ENCODE measurements at regions not wholly inside any gene's neighbourhood (a gene's known extent, or its start where the extent isn't known, plus 50 kb on each side); places are given as distances from the start of the nearest gene placed in this dataset.
A peak's percentile ranks its signal among the peaks of the same experiment; 100 is the strongest.

GRCh38 chr3:94693997-94694640 lies 631.3 kb downstream of the NSUN3 start:
- no peak for DNase-seq (ENCODE audit: low read depth in 1 of 2, low spot score in 1 of 2)
- in situ Hi-C loops (cut with HindIII; ENCODE audit: low pct_unique_long_range_greater_than_20kb, low sequenced_read_pairs), result no loop called here
- TF ChIP-seq JUND (IDR thresholded peaks at IDR 0.05; ENCODE audit: low read depth), result no peak

DNA sequence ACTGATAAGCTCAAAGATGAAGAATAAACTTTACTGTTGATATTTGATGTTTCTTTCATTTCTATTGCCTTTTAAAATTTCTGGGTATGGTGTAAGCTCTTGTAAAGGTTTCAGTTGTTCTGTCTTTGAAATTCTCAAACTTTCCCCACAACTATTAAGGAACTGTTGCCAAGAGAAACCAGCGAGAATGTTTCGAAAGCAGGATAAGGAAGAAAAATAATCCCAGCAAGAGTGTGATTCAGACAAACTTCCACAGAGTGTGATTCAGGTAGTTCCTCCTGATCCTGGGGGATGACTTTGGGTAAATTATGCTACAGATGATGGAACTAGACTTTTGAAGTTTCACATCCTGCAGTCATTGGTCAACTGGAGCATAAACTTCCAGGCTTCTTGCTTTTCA lies 632.0 kb downstream of the NSUN3 start:
- no peak for TF ChIP-seq JUND (IDR thresholded peaks at IDR 0.05; ENCODE audit: low read depth)
- no peak for DNase-seq (ENCODE audit: low read depth in 1 of 2, low spot score in 1 of 2)
- in situ Hi-C loops (cut with HindIII; ENCODE audit: low pct_unique_long_range_greater_than_20kb, low sequenced_read_pairs), result no loop called here

DNA sequence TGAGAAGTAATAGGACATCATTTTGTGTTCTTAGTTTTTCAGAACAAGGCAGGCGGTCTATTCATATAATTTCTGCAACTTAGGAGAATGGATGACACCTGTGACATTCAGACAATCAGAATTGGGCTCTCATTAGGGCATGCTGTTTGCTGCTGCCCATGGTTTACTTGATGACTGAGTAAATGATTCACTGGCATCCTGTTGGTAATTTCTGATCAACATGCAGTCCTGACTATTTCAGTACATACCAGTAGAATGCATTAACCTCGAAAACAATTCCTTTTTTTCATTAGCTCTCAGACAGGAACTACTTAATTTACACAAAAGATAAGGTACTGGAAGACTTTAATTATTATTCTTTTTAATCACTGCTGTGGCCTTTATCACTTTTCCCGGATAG lies 641.6 kb downstream of the NSUN3 start:
- in situ Hi-C loops (cut with HindIII; ENCODE audit: low pct_unique_long_range_greater_than_20kb, low sequenced_read_pairs), result no loop called here
- no peak for DNase-seq (ENCODE audit: low read depth in 1 of 2, low spot score in 1 of 2)
- no peak for TF ChIP-seq JUND (IDR thresholded peaks at IDR 0.05; ENCODE audit: low read depth)

DNA sequence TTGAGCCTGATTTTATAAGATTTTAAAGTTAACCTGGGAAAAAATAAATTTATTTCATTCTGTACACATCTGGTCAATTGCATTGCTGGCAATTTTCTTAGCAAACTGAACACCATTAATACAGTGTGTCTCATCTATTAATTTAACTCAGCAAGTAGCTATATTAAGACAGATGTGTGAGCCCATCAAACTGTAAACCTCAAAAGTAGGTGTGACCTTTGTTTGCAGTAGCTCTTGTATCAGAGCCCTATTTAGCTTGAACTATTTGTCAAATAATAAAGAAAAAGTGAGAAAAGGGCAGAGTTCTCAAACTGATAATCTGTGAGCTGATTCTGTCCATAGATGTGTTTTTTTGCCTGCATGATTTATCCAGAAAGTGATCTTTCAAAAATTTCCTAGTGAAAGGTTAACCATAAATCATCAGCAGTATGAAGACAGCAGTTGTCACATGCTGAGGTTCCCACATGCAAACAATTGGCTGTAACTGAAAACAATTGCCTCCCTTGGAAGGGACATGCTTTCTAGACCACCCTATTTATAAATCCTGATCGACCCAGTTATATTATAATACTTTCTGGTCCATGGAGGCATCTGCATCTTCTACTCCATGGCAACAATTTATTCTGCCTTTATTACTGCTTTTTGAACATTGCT lies 646.5 kb downstream of the NSUN3 start:
- DNase-seq (ENCODE audit: low read depth in 1 of 2, low spot score in 1 of 2), result no peak
- no peak for TF ChIP-seq JUND (IDR thresholded peaks at IDR 0.05; ENCODE audit: low read depth)
- in situ Hi-C loops (cut with HindIII; ENCODE audit: low pct_unique_long_range_greater_than_20kb, low sequenced_read_pairs), result no loop called here

DNA sequence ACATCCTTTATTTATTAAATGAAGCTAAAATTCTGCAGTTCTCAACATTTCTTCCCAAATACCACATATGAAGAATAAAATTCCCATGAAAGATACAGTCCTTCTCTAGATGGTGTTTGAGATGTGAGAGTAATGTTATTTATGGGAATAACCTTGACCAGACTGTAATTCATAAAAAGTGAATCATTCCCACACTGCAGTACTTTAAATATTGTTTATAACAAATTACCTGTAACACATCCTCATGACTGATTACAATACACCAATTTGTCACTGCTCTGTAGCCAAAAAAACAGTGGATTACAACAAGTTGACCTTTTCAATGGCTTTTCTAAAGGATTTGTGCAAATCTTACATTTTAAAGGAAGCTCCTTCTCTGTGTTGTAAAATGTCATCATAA lies 651.3 kb downstream of the NSUN3 start:
- TF ChIP-seq JUND (IDR thresholded peaks at IDR 0.05; ENCODE audit: low read depth), result no peak
- no peak for DNase-seq (ENCODE audit: low read depth in 1 of 2, low spot score in 1 of 2)
- in situ Hi-C loops (cut with HindIII; ENCODE audit: low pct_unique_long_range_greater_than_20kb, low sequenced_read_pairs), result no loop called here

- no peak for TF ChIP-seq JUND (IDR thresholded peaks at IDR 0.05; ENCODE audit: low read depth)
- in situ Hi-C loops (cut with HindIII; ENCODE audit: low pct_unique_long_range_greater_than_20kb, low sequenced_read_pairs), result no loop called here
- DNase-seq (ENCODE audit: low read depth in 1 of 2, low spot score in 1 of 2), result peak in 1 of 2 experiments; percentile 65
Measured at GRCh38 chr3:94716326-94717018, 653.6 kb downstream of the NSUN3 start.

- no peak for DNase-seq (ENCODE audit: low read depth in 1 of 2, low spot score in 1 of 2)
- in situ Hi-C loops (cut with HindIII; ENCODE audit: low pct_unique_long_range_greater_than_20kb, low sequenced_read_pairs), result no loop called here
- no peak for TF ChIP-seq JUND (IDR thresholded peaks at IDR 0.05; ENCODE audit: low read depth)
Measured at GRCh38 chr3:94734206-94734605, 671.3 kb downstream of the NSUN3 start.

- no peak for DNase-seq (ENCODE audit: low read depth in 1 of 2, low spot score in 1 of 2)
- TF ChIP-seq JUND (IDR thresholded peaks at IDR 0.05; ENCODE audit: low read depth), result no peak
- in situ Hi-C loops (cut with HindIII; ENCODE audit: low pct_unique_long_range_greater_than_20kb, low sequenced_read_pairs), result no loop called here
Measured at GRCh38 chr3:94735354-94735753, 672.5 kb downstream of the NSUN3 start.

DNA sequence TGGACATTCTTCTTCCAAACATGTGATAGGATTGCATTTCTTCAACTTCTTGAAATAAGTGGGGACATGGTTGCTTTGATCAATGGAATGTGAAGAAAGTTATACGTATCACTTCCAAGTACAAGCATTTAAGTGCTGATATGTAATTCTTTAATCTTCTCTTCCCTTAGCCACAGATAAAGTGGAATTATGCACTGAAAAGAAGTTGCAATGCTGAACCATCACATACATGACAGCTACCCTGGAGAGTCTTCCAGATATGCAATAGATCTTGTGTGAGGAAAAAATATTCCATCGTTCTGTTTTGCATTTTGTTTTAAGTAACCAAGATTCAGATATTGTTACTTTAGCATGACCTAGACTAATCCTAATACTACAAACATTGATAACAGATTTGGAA lies 674.3 kb downstream of the NSUN3 start:
- DNase-seq (ENCODE audit: low read depth in 1 of 2, low spot score in 1 of 2), result no peak
- TF ChIP-seq JUND (IDR thresholded peaks at IDR 0.05; ENCODE audit: low read depth), result no peak
- in situ Hi-C loops (cut with HindIII; ENCODE audit: low pct_unique_long_range_greater_than_20kb, low sequenced_read_pairs), result no loop called here

GRCh38 chr3:94739420-94739819 lies 676.6 kb downstream of the NSUN3 start:
- DNase-seq (ENCODE audit: low read depth in 1 of 2, low spot score in 1 of 2), result no peak
- in situ Hi-C loops (cut with HindIII; ENCODE audit: low pct_unique_long_range_greater_than_20kb, low sequenced_read_pairs), result no loop called here
- TF ChIP-seq JUND (IDR thresholded peaks at IDR 0.05; ENCODE audit: low read depth), result no peak

DNA sequence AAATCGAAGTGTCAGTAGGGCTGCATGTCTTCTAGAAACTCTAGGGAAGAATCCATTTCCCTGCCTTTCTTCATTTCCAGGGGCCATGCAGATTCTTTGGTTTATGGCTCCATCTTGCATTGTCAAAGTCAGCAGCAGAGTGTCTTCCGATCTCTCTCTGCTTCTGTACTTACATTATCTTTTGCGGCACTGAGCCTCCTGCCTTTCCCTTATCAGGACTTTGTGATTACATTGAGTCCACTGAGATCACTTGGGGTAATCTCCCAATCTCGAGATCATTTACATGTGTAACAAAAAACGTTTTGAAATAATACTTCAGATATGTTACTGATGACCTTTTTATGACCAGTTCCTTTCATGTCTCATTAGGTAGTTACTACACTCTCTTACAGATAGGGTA lies 695.9 kb downstream of the NSUN3 start:
- TF ChIP-seq JUND (IDR thresholded peaks at IDR 0.05; ENCODE audit: low read depth), result no peak

GRCh38 chr3:94772402-94772801 lies 709.5 kb downstream of the NSUN3 start:
- in situ Hi-C loops (cut with HindIII; ENCODE audit: low pct_unique_long_range_greater_than_20kb, low sequenced_read_pairs), result no loop called here
- TF ChIP-seq JUND (IDR thresholded peaks at IDR 0.05; ENCODE audit: low read depth), result no peak
- no peak for DNase-seq (ENCODE audit: low read depth in 1 of 2, low spot score in 1 of 2)

More for the DNA sequence above, 695.9 kb downstream of the NSUN3 start:
- no peak for DNase-seq (ENCODE audit: low read depth in 1 of 2, low spot score in 1 of 2)
- in situ Hi-C loops (cut with HindIII; ENCODE audit: low pct_unique_long_range_greater_than_20kb, low sequenced_read_pairs), result no loop called here

GRCh38 chr3:94775746-94776145 lies 712.9 kb downstream of the NSUN3 start:
- TF ChIP-seq JUND (IDR thresholded peaks at IDR 0.05; ENCODE audit: low read depth), result no peak
- in situ Hi-C loops (cut with HindIII; ENCODE audit: low pct_unique_long_range_greater_than_20kb, low sequenced_read_pairs), result no loop called here
- no peak for DNase-seq (ENCODE audit: low read depth in 1 of 2, low spot score in 1 of 2)

All from T47D (cell line).